ENCODE measurements at regions not wholly inside any gene's neighbourhood (a gene's known extent, or its start where the extent isn't known, plus 50 kb on each side); places are given as distances from the start of the nearest gene placed in this dataset.

DNA sequence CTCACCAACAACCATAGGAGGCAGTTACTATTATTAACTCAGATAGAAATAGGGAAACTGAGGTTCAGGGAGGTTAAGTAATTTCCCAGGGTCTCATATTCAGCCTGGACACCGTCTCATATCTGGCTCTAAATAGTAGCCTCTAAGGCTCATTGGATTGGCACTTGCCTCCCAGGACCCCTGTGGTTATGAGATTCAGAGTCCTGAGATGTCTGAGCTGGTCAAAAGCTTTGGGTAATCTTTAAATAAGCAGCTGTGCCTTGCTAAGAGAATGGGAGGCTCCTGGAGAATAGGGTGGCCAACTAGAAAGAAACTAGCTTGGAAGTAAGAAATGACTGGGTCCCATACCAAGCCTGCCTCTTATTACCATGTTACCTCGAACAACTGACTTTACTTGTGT is 50.3 kb upstream of the CRHR1 start:
- TF ChIP-seq, protein P1, sequence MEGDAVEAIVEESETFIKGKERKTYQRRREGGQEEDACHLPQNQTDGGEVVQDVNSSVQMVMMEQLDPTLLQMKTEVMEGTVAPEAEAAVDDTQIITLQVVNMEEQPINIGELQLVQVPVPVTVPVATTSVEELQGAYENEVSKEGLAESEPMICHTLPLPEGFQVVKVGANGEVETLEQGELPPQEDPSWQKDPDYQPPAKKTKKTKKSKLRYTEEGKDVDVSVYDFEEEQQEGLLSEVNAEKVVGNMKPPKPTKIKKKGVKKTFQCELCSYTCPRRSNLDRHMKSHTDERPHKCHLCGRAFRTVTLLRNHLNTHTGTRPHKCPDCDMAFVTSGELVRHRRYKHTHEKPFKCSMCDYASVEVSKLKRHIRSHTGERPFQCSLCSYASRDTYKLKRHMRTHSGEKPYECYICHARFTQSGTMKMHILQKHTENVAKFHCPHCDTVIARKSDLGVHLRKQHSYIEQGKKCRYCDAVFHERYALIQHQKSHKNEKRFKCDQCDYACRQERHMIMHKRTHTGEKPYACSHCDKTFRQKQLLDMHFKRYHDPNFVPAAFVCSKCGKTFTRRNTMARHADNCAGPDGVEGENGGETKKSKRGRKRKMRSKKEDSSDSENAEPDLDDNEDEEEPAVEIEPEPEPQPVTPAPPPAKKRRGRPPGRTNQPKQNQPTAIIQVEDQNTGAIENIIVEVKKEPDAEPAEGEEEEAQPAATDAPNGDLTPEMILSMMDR (IDR thresholded peaks at IDR 0.05): no peak
- DNase-seq (ENCODE audit: low spot score): no peak
- Mint-ChIP-seq H3K4me1 (ENCODE audit: low read depth) (no peaks in the 10 kb centered on the region), H3K27ac (ENCODE audit: unreplicated experiment) (no peak overlapping the region), H3K9me3 (ENCODE audit: low read depth) (peaks cover 24% of the 10 kb centered on the region), H3K27me3 (ENCODE audit: low read depth) (peaks cover 38% of the 10 kb centered on the region), H3K36me3 (ENCODE audit: low read depth) (peaks cover 4% of the 10 kb centered on the region), H3K4me3 (ENCODE audit: unreplicated experiment) (no peak overlapping the region)

Data from chondrocyte (in vitro differentiated cells).